ENCODE measurements at regions not wholly inside any gene's neighbourhood (a gene's known extent, or its start where the extent isn't known, plus 50 kb on each side); places are given as distances from the start of the nearest gene placed in this dataset.

GRCh38 chr18:65329010-65329409, 421.8 kb upstream of the CDH7 start:
- TF ChIP-seq CTCF (IDR thresholded peaks at IDR 0.05) (no peak), POLR2AphosphoS5 (IDR thresholded peaks at IDR 0.05) (no peak)
